HG03039 (cell line): ENCODE measurements at regions not wholly inside any gene's neighbourhood (a gene's known extent, or its start where the extent isn't known, plus 50 kb on each side); places are given as distances from the start of the nearest gene placed in this dataset.

Experiments
- ATAC-seq: cut with Tn5 transposase; IDR thresholded peaks from one replicate; pipeline ENCODE4 v1.9.1; 2021; ENCODE audit warnings: mild to moderate bottlenecking, moderate library complexity; ENCODE audit not compliant: unreplicated experiment

DNA sequence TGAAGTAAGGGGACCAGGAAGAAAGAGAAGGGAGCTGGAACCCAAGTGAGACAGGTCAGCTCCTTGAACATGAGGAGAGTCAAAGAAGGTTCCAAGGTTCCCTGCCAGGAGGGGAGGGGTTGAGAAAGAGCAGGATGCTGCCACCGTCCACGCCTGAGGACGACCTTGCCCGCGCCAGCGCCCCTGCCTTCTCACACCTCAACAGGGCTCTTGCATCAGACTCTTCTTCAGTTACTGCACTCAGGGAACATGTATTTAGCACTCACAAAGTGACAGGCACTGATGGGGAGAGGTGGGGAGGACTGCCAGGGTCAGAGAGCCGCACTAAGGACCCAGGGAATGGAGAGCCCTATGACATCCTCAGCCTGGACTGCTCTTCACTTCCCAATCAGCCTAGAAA, 102.1 kb upstream of the NUDT4 start:
- ATAC-seq: no peak

DNA sequence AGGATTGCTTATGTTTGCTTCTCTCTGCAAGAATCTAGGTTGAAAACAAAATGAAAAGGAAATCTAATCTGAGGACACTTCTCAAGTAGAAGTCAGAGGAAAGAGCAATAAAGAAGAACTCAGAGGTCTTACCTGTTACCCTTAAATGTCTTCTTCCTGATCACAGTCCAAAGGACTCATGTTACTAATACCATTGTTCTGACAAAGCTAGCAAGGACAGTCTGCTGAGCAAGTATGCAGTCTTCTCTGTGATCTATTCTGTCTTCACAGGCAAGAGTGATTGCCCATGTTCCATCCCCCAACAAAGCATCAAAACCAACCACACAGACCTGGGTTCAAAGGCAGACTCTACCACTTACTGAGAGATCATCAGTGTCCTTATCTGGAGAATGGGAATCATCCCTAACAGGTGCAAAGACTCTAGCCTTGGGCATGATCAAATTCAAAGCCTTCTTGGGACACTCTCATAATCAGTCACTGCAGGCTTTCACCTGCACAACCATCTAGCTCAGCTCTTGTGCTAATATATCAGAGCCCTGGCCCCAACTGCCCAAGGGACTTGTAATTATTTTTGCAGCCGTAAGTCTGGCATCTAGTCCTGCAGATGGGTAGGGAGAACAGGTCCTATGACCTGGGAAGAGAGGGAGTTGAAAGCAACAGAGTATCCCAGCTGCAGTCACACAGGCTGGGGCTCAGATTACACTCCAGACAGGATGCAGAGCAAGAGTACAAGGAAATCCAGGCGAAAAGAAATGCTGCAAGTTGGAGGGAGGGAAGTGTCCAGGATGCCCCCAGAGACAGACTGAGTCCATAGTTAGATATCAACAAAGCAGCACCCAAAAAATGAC, 97.9 kb upstream of the NUDT4 start:
- no peak for ATAC-seq

DNA sequence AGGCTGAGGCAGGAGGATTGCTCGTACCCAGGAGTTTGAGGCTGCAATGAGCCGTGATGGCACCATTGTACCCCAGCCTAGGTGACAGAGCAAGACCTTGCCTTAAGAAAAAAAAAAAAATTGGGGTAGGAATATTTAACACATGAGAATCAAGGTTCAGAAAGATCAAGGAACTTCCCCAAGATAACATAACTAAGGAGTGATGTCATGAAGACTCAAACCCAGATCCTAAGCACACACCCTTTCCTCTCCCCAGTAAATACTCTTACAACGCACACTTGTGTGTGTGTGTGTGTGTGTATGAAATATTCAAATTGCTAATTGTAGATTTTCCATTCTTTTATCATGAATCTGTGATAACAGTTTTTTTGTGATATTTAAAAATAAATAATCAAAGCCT, 90.6 kb upstream of the NUDT4 start:
- no peak for ATAC-seq

DNA sequence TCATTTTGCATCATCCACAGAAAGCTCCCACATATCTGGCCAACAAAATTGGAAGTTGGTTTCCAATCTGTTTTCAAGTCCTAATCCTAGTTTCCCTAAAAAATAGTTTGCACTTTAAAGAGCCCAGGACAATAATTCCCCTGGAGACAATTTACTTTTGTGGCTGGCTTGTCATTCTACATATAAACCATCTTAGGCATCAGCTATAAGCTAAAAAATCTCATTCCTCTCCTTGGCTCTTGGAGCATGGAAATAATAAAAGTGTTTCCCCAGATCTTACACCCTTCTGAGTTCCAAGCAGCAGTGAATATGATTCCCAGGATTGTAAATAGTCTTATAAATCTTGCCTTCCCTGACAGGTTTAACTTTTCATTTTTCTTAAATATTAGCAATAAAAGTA, 89.1 kb upstream of the NUDT4 start:
- no peak for ATAC-seq

DNA sequence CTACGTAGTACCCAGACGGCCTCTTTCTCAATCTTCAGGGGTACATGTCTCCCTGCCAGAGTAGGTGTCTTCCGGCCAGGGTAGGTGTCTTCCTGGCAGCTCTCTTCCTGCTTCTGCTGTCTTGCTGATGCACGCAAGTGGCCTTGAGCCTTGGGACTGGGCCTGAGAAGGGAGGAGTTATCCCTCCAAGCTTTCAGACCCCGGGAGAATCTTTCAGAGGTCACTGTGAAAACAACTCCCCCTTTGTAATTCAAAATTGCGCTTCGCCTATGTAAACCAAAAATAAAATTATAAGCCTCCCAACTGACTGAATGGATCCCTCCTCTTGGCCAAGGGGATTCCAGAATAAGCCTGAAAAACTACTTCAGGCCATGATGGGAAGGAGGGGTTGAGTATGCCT, 87.3 kb upstream of the NUDT4 start:
- ATAC-seq: no peak

DNA sequence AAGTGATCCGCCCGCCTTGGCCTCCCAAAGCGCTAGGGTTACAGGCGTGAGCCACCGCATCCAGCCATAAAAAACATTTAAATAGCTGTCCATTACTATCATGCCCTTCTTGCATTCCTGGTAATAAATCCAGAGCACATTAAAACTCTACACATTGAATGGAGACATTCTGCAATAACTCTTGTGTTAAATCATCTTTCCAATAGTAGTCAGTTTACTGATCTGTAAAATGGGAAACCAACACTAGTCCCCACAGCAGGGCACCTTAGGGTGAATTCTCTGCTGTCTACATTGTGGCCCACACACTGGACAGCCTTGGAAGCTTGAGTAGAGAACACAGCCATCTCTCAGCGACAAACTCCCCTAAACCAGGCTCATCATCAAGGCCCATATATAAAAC, 85.5 kb upstream of the NUDT4 start:
- ATAC-seq: no peak

DNA sequence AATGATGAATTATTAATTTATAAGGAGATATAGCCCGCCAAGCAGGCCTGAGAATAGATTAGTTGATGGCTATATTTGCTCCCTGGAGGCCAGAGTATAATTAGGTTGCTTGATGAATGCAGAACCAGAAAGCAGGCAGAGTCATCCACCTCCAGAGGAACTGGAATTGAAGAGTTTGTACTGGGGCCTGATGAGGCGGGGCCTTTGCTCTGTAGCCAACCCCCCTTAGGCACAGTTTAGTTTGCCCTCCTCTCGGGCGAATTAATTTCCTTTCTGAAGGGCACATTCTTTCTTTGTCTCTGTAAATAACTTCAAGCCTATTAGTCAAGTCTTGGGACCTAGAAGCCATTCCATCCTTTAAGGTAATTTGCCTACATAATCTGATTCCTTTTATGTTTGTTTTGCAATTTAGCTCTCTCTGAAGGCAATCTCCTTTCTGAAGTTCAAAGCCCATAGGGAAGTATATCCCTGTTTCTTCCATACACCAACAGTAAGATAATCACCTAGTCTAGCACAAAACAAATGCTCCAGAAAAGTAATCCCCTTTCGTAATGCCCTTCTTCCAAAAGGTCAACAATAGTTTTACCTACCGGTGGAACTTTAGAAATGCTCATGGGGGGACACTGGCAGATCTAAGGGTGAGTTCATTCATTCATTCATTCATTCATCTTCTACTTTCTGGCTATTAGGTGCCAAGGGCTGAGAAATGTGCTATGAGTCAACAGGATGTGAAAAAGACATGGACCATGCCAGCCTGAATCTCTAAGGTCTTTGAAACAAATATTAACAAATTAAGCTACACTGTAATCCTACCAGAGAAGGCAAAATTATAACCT, 84.8 kb upstream of the NUDT4 start:
- ATAC-seq: no peak

DNA sequence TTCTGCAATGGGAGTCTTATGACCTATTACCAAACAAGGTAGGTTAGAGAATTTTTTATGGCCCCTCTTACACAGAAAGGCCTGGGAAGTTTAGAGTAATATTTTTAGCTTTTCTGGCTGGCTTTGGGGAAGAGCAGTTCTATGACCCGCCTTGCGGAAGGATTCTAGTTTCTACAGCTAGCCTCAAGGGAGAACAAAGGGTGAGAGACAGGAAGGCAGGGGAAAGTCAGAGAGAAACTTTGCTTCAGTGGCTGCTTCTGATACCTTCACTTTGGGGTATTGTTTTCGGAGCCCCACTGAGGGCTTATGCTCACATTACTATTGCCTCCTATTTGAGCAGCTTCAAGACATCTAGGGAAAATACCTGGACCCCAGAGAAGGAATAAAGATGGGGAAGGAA, 80.7 kb upstream of the NUDT4 start:
- ATAC-seq: peak; percentile 66

DNA sequence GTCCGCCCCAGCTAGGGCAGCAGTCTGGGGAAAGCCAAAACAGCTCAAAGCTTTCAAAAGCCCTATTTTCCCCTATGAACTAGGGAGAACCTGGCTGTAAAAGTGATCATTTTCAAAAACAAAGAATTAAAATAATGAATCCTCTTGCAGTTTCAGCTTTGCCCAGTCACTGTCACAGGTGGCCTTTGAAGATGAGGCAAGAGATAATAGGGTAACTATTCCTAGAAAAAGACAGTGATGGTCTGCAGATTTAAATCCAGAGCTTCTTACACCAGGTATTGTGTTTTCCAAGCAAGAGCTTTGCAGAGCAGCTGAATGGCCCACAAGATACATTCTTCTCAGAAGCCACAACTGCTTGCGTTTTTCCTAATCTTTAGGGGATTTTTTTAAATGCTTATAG, 80.2 kb upstream of the NUDT4 start:
- ATAC-seq: no peak

DNA sequence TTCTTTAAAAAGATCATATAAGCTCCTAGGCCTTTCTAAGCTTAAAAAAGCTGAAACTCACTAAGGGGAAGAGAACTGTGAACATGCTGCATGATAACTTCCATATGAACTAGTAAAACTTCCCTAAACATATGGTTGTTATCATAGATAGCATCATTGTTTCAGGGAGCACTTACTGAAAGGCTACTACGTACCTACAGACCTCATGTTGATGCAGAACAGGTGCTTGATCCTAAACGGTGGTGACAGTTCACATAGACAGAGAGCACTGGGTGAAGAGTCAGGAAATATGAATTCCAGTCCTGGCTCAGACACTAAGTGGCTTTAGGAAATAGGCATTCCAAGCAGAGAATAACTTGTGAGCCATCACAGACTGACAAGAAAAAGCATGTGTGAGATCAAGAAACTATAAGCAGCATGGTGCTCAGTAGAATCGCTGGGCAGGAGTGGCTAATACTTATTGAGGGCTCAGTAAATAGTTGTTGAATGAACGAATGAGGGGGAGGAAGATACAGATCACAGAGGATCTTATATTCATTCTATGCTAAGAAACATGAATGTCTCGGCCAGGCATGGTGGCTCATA, 78.4 kb upstream of the NUDT4 start:
- ATAC-seq: no peak

DNA sequence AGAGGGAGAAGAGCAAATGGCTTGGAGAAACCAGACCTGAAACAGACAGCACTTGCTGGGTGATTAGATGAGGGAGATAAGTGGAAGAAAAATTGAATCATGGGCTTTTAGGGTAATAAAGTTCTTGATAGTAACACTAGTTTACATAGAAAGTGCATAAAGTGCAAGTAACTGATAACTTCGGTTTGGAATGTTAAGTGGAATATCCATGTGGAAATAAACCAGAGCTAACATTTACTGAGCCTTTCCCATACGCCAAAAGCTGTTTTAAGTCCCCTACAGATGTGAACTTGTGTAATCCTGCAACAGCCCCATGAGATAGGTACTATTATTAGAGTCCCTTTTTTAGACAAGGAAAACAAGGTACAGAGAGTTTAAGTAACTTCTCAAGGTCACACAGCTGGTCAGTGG, 77.1 kb upstream of the NUDT4 start:
- ATAC-seq: no peak

DNA sequence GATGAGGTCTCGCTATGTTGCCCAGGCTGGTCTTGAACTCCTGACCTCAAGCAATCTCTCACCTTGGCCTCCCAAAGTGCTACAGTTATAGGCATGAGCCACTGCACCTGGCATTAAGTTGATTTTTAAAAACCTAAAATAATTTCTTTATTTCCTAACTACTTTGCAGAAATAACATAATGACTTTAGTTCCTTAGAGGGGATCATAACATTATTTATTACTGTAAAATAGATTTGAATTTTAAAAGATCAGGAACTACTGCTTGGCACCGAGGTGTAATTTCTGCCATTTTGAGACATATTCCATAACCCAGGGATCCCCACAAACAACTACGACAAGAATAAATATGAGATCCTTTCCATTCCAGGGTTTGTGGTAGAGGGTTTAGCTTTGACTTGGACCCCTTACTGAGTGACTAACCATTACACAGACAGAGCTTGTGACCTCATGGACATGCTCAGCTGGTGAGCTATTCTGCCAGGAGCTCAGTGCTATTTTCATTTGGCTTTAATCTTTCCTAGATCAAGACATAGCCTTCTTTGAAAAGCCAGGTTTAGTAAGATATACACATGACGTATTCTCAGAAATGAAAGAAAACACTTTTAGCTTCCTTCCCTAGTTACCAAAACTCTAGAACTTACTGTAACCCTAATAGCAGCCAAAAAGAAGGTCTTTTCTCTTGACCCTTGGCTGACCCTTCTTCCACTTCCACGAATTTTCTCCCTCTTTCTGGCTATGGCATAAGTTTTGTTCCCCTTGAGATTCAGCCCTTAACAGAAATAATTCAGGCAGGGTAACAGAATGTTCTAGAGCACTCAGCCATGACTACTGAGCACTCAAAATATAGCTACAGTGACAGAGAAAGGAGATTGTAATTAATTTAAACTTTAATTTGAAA, 75.1 kb upstream of the NUDT4 start:
- ATAC-seq: no peak

DNA sequence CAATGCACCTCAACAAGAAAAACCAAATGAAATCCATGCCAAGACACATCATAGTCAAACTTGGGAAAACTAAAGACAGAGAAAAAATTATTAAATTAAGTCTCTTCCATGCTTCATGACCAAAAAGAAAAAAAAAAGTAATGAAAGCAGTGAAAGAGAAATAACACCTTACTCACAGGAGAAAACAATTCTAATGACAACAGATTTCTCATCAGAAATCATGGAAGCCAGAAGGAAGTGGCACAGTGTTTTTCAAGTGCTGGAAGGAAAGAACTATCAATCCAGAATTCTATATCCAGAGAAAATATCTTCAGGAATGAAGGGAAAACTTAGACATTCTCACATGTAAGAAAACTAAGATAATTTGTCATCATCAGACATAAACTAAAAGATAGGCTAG, 71.1 kb upstream of the NUDT4 start:
- no peak for ATAC-seq

DNA sequence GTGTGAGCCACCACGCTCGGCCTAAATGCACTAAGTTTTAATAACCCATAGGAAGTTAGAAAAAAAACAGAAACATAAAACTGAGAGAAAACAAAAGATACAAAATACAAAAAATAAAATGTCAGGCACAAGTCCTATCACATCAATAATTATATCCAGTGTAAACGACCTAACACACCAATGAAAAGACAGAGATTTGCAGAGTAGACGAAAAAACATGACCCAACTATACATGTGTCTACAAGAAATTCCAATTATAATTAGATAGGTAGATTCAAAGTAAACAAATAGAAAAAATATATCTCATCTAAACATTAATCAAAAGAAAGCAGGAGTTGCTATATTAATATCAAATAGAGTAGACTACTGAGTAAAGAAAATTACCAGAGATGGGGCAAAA, 69.4 kb upstream of the NUDT4 start:
- ATAC-seq: no peak

DNA sequence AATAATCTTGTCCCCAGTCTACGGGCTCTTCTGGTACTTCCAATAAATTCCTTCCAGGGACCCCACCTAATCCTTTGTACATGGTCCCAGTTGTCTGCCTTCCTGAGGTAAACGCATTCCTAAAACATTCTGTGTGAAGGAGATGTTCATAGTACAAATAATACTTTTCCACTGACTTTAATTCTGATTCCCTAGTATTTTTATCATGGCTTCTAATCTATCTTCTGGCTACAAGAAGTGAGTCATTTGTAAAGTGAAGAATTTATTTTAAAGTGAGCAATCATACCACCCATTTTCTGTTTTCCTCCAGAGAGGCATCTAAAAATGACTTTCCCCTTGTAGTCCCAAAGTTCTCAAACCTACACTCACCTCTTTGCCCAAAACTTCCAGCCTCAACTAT, 65.9 kb upstream of the NUDT4 start:
- no peak for ATAC-seq

DNA sequence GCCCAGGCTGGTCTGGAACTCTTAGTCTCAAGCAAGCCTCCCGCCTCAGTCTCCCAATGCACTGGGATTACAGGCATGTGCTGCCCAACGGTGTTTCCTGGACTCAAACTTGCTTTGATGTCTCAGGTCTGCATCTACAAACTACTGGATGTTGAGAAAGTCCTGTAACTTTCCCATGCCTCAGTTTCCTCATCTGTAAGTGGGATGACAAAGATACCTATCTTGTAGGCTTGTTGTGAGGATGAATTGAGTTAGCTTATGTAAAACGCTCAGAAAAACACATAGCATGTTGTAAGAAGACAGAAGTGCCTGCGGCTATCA, 63.6 kb upstream of the NUDT4 start:
- no peak for ATAC-seq

DNA sequence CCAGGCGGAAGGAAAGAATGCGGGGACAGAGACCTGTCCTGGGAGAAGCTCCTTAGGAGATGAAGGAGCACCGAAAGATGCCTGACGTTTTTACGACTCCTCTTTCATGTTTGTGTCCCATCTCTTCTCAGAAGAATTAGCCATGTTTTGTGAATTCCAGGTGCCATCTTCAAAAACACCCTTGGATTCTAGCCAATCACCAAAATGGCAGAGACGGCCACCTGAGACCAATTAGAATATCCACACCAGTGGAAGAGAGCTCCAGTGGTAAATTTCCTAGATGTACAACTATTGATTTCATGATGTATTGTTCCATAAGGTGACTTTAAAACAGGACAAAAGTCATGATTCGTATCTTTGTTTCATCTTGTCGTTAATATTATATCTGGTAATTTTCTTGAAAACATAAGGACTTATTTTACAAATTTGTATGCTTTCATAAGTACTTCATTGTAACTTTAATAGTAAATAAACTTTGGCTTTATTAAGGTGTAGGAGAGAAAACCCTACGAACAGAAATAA, 62.3 kb upstream of the NUDT4 start:
- no peak for ATAC-seq

DNA sequence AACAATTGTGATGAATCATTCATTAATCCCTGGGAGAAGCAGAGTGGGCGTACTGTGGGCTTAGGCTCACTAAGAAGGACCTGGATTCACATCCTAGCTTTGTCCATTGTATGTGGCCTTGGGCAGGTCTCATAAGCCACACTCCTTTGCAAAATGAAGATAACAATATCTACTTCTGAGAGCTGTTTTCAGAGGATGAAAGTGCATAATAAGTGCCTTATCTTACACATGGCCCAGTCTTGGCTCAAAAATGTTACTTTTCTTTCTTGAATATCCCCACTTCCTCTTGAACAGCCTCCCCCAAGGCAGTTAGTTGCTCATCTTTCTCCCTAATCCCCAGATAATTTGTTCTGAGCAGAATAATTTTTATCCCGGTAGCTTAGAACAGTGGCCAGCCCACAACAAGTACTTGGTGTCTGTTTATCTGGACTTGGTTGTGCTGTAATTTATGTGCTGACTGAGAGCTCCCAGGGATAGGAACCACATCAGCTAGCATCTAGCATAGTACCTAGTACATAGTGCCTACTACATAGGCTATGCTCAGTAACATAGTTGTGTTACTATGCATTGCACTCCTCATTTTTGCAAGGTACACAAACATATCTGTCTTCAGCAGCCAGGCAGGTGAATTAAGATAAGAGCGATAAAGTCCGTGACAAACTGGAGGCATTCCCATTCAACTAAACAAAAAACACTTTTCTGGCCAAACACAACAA, 61.7 kb upstream of the NUDT4 start:
- no peak for ATAC-seq

DNA sequence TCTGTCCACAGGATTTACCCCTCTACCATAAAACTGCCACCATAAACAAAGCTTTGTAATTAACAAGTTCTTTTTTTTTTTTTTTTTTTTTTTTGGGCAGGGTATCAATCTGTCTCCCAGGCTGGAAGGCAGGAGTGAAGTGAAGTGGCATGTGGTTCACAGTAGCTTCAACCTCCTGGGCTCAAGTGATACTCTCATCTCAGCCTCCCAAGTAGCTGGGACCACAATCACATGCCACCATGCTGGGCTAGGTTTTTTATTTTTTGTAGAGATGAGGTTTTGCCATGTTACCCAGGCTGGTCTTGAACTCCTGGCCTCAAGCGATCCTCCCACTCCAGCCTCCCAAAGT, 61.1 kb upstream of the NUDT4 start:
- no peak for ATAC-seq

DNA sequence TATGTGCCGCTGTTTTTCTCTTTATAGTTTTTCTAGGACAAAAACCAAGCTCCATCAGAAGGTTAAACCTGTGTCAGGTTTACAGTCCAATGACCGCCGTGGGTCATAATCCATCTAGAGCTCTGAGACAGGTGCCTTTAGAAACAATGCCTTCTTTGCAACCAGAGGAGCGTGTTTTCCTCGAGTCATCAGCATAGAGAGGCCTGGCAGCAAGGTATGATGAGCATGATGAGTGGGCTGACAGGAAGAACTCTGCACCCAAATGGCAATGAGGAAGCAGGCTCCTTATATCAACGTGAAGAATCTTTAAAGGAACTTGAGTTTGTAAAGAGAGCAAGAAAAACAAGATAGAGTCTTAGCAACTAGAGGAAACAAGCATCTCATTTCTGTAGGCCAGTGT, 60.5 kb upstream of the NUDT4 start:
- no peak for ATAC-seq
